ENCODE measurements at regions not wholly inside any gene's neighbourhood (a gene's known extent, or its start where the extent isn't known, plus 50 kb on each side); places are given as distances from the start of the nearest gene placed in this dataset.

DNA sequence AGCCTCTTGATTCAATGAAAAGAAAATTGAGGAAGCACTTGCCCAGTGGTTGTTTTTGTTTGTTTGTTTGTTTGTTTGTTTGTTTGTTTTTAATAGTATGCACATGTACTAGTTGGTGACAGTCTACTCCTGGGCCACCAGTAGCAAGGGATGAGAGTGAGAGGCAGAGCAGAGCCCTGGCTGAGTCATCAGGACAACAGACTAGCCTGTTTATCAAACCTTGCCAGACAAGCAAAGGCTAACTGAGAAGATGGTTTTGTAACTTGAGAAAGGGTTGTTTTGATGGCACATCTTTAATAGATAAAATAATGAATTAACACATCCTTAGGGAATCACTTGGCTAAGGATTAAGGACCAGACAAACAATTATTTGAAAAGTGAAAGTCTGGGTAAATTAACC, 78.1 kb downstream of the INHBA start:
- ATAC-seq (ENCODE audit: low read depth): no peak
- Histone ChIP-seq H3K27me3 (ENCODE audit: insufficient read depth, poor library complexity, severe bottlenecking) (no peaks in the 10 kb centered on the region), H3K27ac (ENCODE audit: poor library complexity, severe bottlenecking) (no peak overlapping the region), H3K36me3 (ENCODE audit: low read depth) (no peaks in the 10 kb centered on the region), H3K4me1 (ENCODE audit: insufficient read depth, poor library complexity, severe bottlenecking) (no peaks in the 10 kb centered on the region), H3K4me3 (ENCODE audit: severe bottlenecking) (no peak overlapping the region), H3K9me3 (ENCODE audit: severe bottlenecking) (no peaks in the 10 kb centered on the region)
- TF ChIP-seq, protein P1, sequence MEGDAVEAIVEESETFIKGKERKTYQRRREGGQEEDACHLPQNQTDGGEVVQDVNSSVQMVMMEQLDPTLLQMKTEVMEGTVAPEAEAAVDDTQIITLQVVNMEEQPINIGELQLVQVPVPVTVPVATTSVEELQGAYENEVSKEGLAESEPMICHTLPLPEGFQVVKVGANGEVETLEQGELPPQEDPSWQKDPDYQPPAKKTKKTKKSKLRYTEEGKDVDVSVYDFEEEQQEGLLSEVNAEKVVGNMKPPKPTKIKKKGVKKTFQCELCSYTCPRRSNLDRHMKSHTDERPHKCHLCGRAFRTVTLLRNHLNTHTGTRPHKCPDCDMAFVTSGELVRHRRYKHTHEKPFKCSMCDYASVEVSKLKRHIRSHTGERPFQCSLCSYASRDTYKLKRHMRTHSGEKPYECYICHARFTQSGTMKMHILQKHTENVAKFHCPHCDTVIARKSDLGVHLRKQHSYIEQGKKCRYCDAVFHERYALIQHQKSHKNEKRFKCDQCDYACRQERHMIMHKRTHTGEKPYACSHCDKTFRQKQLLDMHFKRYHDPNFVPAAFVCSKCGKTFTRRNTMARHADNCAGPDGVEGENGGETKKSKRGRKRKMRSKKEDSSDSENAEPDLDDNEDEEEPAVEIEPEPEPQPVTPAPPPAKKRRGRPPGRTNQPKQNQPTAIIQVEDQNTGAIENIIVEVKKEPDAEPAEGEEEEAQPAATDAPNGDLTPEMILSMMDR (IDR thresholded peaks at IDR 0.05; ENCODE audit: poor library complexity, severe bottlenecking): no peak
- DNase-seq (ENCODE audit: low spot score): no peak

DNA sequence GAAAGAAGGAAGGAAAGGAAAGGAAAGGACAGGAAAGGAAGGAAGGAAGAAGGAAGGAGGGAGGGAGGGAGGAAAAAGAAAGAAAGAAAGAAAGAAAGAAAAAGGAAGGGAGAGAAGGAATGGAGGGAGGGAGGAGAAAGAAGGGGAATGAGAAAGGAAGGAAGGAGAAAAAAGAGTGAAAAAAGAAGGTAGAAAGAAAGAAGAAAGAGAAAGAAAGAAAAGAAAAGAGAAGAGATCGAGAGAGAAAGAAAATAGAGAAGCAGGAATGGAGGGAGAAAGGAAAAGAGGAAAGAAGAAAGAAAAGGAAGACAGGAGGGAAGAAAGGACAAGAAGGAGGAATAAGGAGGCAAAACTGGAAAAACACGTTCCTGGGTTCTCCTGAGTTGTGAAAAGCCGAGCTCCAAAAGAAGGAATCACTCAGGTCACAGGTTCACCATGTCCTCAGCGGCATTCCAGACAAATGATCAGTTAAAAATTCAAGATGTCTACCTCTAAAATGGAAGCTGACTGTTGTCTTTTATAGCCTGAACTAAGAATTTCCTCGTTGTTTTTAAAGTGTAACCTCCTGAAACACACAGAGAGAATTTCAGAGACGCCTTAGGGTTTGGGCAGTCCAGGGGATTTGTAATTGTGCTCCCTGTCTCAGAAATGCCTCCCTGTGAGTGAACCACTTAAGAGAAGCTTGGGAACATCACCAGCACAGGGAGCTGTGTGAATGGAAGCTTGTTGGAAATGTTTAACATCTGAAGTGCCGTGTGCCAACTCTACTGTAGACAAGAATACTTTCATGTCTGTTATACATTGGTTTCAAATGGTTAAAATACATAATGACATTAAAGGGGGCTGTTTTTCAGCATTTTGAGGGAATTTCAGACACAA, 80.7 kb downstream of the INHBA start:
- Histone ChIP-seq H3K4me3 (ENCODE audit: severe bottlenecking) (no peak overlapping the region), H3K9me3 (ENCODE audit: severe bottlenecking) (no peaks in the 10 kb centered on the region), H3K4me1 (ENCODE audit: insufficient read depth, poor library complexity, severe bottlenecking) (no peaks in the 10 kb centered on the region), H3K27me3 (ENCODE audit: insufficient read depth, poor library complexity, severe bottlenecking) (no peaks in the 10 kb centered on the region), H3K27ac (ENCODE audit: poor library complexity, severe bottlenecking) (no peak overlapping the region), H3K36me3 (ENCODE audit: low read depth) (no peaks in the 10 kb centered on the region)
- TF ChIP-seq, protein P1 (IDR thresholded peaks at IDR 0.05; ENCODE audit: poor library complexity, severe bottlenecking): no peak
- ATAC-seq (ENCODE audit: low read depth): no peak
- no peak for DNase-seq (ENCODE audit: low spot score)

DNA sequence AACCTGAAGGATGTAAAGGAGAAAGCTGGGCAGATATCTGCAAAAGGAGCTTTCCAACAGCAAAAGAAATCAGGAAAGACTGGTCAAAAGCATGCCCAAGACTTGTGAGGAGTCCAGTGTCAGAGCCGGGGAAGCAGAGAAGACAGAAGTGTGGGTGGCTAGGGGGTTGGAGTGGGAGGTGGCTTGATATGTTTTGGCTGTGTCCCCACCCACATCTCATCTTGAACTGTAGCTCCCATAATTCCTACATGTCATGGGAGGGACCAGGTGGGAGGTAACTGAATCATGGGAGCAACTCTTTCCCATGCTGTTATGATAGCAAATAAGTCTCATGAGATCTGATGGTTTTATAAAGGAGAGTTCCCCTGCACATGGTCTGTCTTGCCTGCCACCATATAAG, 84.9 kb downstream of the INHBA start:
- Histone ChIP-seq H3K36me3 (ENCODE audit: low read depth) (no peaks in the 10 kb centered on the region), H3K9me3 (ENCODE audit: severe bottlenecking) (no peaks in the 10 kb centered on the region), H3K4me3 (ENCODE audit: severe bottlenecking) (no peak overlapping the region), H3K27me3 (ENCODE audit: insufficient read depth, poor library complexity, severe bottlenecking) (no peaks in the 10 kb centered on the region), H3K27ac (ENCODE audit: poor library complexity, severe bottlenecking) (no peak overlapping the region), H3K4me1 (ENCODE audit: insufficient read depth, poor library complexity, severe bottlenecking) (no peaks in the 10 kb centered on the region)
- no peak for ATAC-seq (ENCODE audit: low read depth)
- TF ChIP-seq, protein P1 (IDR thresholded peaks at IDR 0.05; ENCODE audit: poor library complexity, severe bottlenecking): no peak
- DNase-seq (ENCODE audit: low spot score): no peak

DNA sequence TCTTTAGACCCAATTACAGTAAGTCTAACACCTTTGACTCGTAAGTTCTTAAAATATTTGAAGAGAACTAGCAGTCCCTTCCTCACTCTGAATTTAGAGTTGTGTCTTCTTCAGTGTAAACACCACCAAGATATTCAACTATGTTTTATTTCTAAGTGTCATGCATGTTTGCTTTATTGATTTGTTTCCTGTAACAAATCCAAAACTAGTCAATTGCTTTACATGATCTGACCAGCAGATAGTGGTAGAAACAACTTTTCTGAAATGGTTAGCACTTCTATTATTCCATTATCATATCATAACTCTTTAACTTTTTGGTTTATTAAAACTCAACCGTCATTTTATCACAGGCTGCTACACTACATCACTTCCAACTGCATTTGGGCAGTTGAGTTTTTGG, 90.1 kb downstream of the INHBA start:
- no peak overlapping the region for H3K27ac ChIP-seq (ENCODE audit: poor library complexity, severe bottlenecking)
- no peaks in the 10 kb centered on the region for H3K9me3 ChIP-seq (ENCODE audit: severe bottlenecking)
- DNase-seq (ENCODE audit: low spot score) (no peak), ATAC-seq (ENCODE audit: low read depth) (no peak)
- no peaks in the 10 kb centered on the region for H3K4me1 ChIP-seq (ENCODE audit: insufficient read depth, poor library complexity, severe bottlenecking)
- no peaks in the 10 kb centered on the region for H3K27me3 ChIP-seq (ENCODE audit: insufficient read depth, poor library complexity, severe bottlenecking)
- TF ChIP-seq, protein P1 (IDR thresholded peaks at IDR 0.05; ENCODE audit: poor library complexity, severe bottlenecking): no peak
- no peaks in the 10 kb centered on the region for H3K36me3 ChIP-seq (ENCODE audit: low read depth)
- H3K4me3 ChIP-seq (ENCODE audit: severe bottlenecking): no peak overlapping the region

DNA sequence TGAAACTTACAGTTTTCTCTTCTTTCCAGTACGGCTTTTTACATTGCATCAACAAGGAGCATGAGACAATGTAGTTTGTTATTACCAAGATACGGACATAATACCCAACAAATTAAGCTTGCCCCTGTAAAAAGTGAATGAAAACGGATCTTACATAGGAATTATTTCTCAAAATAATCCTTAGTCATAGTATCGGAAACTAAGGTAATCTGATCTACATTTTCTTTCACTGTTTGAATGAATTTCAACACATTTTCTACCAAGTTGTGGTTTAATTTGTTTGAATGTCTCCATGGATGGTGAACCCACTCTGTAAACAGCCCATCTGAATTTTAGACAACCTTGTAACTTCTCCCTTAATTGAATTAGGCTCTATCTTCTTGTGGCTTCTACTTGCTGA, 90.5 kb downstream of the INHBA start:
- H3K27me3 ChIP-seq (ENCODE audit: insufficient read depth, poor library complexity, severe bottlenecking): no peaks in the 10 kb centered on the region
- H3K4me3 ChIP-seq (ENCODE audit: severe bottlenecking): no peak overlapping the region
- H3K9me3 ChIP-seq (ENCODE audit: severe bottlenecking): no peaks in the 10 kb centered on the region
- ATAC-seq (ENCODE audit: low read depth): no peak
- H3K4me1 ChIP-seq (ENCODE audit: insufficient read depth, poor library complexity, severe bottlenecking): no peaks in the 10 kb centered on the region
- TF ChIP-seq, protein P1 (IDR thresholded peaks at IDR 0.05; ENCODE audit: poor library complexity, severe bottlenecking): no peak
- DNase-seq (ENCODE audit: low spot score): no peak
- H3K36me3 ChIP-seq (ENCODE audit: low read depth): no peaks in the 10 kb centered on the region
- no peak overlapping the region for H3K27ac ChIP-seq (ENCODE audit: poor library complexity, severe bottlenecking)
